ENCODE measurements at regions not wholly inside any gene's neighbourhood (a gene's known extent, or its start where the extent isn't known, plus 50 kb on each side); places are given as distances from the start of the nearest gene placed in this dataset.

DNA sequence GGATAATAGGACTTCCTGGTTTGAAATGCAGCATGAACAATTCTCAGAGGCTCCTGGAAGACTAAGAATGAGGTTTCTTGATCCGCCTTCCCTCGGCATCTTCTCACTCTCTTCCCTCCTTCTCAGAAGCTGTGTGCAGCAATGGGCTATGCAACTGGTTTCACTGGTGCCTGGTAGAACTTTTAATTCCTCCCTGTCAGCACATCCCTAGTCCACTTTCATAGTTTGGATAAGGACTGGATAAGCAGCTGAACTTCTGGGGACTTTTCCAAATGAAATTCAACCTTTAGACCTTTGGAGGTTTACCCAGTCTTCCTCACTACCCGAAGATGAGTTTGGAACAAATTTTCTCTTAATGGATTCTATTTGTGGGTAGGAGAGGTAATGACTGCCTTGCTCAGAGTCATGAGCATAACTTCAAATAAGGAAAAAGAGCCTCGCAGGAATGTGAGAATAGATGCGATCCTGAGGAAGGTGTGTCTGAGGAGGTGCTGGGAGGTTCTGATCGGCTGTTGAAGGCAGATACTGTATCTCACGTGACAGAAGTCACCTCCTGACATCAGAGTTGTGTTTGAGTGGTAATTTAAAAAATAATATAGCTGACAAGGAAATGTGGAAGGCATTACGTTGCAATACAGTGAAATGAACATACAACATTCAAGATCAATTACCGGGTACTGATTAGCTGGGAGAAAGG, 56.0 kb upstream of the HAND2 start:
- Histone ChIP-seq H3K4ac (ENCODE audit: low read depth, low read length) (no peak overlapping the region), H3K4me3 (ENCODE audit: low read length) (no peak overlapping the region), H2BK15ac (replicated peaks; ENCODE audit: low read depth) (no peak overlapping the region), H3K56ac (ENCODE audit: low read length) (no peak overlapping the region), H3K9ac (ENCODE audit: low read length) (no peak overlapping the region), H4K8ac (ENCODE audit: low read depth, low read length) (no peak overlapping the region), H3K79me1 (ENCODE audit: low read length) (no peaks in the 10 kb centered on the region), H2BK120ac (ENCODE audit: low read depth, low read length) (no peak overlapping the region), H3K79me2 (ENCODE audit: control insufficient read depth, insufficient read depth, low read length) (no peaks in the 10 kb centered on the region), H4K5ac (ENCODE audit: low read length) (no peak overlapping the region), H2AK5ac (ENCODE audit: low read length) (no peak overlapping the region), H2BK5ac (ENCODE audit: low read length) (no peak overlapping the region), H3K27ac (ENCODE audit: low read depth, low read length) (no peak overlapping the region), H3K23ac (ENCODE audit: low read length) (no peak overlapping the region), H3K4me2 (ENCODE audit: low read length) (no peak overlapping the region), H3K4me1 (ENCODE audit: control insufficient read depth, low read depth, low read length) (no peaks in the 10 kb centered on the region), H3K18ac (ENCODE audit: low read length) (no peak overlapping the region), H3K27me3 (ENCODE audit: insufficient read depth, low read length, poor library complexity) (no peaks in the 10 kb centered on the region), H3K36me3 (ENCODE audit: control insufficient read depth, insufficient read depth, low read length) (no peaks in the 10 kb centered on the region)
- no CpG with 5 or more reads among the region's 9 CpGs for WGBS (ENCODE audit: extremely low coverage, insufficient coverage, low lambda C conversion rate)
- DNase-seq: peak; percentile 2

DNA sequence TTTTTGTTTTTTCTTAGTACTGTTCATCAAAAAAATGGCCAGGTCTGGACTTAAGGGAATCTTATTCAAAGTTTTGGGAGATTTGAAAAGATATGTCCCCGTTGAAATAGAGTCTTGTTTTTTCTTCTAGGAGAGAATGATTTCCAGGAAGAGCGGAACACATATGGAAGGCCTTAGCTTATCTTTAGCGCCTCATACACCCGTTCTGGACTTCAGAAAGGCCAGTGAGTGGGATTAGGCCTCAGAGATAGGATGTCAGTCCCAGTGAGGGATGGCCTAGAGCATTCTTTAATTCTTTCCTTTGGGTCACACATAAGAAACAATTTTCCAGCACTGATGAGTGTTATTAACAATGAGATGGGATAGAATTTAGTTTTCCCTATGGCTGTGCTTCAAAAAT, 54.5 kb upstream of the HAND2 start:
- Histone ChIP-seq H3K56ac (ENCODE audit: low read length) (no peak overlapping the region), H3K9ac (ENCODE audit: low read length) (no peak overlapping the region), H2BK120ac (ENCODE audit: low read depth, low read length) (no peak overlapping the region), H2AK5ac (ENCODE audit: low read length) (no peak overlapping the region), H3K23ac (ENCODE audit: low read length) (no peak overlapping the region), H3K79me1 (ENCODE audit: low read length) (no peaks in the 10 kb centered on the region), H3K4me3 (ENCODE audit: low read length) (no peak overlapping the region), H3K4me1 (ENCODE audit: control insufficient read depth, low read depth, low read length) (no peaks in the 10 kb centered on the region), H2BK5ac (ENCODE audit: low read length) (no peak overlapping the region), H3K79me2 (ENCODE audit: control insufficient read depth, insufficient read depth, low read length) (no peaks in the 10 kb centered on the region), H2BK15ac (replicated peaks; ENCODE audit: low read depth) (no peak overlapping the region), H3K27me3 (ENCODE audit: insufficient read depth, low read length, poor library complexity) (no peaks in the 10 kb centered on the region), H3K4me2 (ENCODE audit: low read length) (no peak overlapping the region), H3K18ac (ENCODE audit: low read length) (no peak overlapping the region), H3K27ac (ENCODE audit: low read depth, low read length) (no peak overlapping the region), H4K5ac (ENCODE audit: low read length) (no peak overlapping the region), H3K36me3 (ENCODE audit: control insufficient read depth, insufficient read depth, low read length) (no peaks in the 10 kb centered on the region), H4K8ac (ENCODE audit: low read depth, low read length) (no peak overlapping the region), H3K4ac (ENCODE audit: low read depth, low read length) (no peak overlapping the region)
- WGBS (ENCODE audit: extremely low coverage, insufficient coverage, low lambda C conversion rate): no CpG with 5 or more reads among the region's 4 CpGs
- DNase-seq: no peak
